Ishikawa (cell line): ENCODE measurements at regions not wholly inside any gene's neighbourhood (a gene's known extent, or its start where the extent isn't known, plus 50 kb on each side); places are given as distances from the start of the nearest gene placed in this dataset.

ENCODE experiments used
- CEBPB ChIP-seq: IDR thresholded peaks from 2 replicates; pipeline ENCODE4 v1.6.1; 2012
- CREB1 ChIP-seq: IDR thresholded peaks from 2 replicates; pipeline ENCODE4 v1.6.1; 2012; ENCODE audit warnings: low read depth
- EGR1 ChIP-seq: IDR thresholded peaks from 2 replicates; pipeline ENCODE4 v1.6.1; 2012
- EP300 ChIP-seq: IDR thresholded peaks from 2 replicates; pipeline ENCODE4 v1.6.1; 2012; ENCODE audit warnings: borderline replicate concordance
- FOXM1 ChIP-seq: IDR thresholded peaks from 2 replicates; pipeline ENCODE4 v1.6.1; 2012; ENCODE audit warnings: low read depth, borderline replicate concordance
- NFIC ChIP-seq: IDR thresholded peaks from 2 replicates; pipeline ENCODE4 v1.6.1; 2012
- RAD21 ChIP-seq: IDR thresholded peaks from 2 replicates; pipeline ENCODE4 v1.6.1; 2012; ENCODE audit warnings: low read depth
- TAF1 ChIP-seq: IDR thresholded peaks from 2 replicates; pipeline ENCODE4 v1.6.1; 2012; ENCODE audit warnings: low read depth, mild to moderate bottlenecking
- TCF12 ChIP-seq: IDR thresholded peaks from 2 replicates; pipeline ENCODE4 v1.6.1; 2012; ENCODE audit warnings: low read depth
- TEAD4 ChIP-seq: IDR thresholded peaks from 2 replicates; pipeline ENCODE4 v1.6.1; 2012
- YY1 ChIP-seq: IDR thresholded peaks from 2 replicates; pipeline ENCODE4 v1.6.1; 2012; ENCODE audit warnings: low read depth
- ZBTB7A ChIP-seq: IDR thresholded peaks from 2 replicates; pipeline ENCODE4 v1.6.1; 2012; ENCODE audit warnings: low read depth
- TF ChIP-seq, protein P1 (sequence below): IDR thresholded peaks from 2 replicates; pipeline ENCODE4 v1.6.1; 2012
- TF ChIP-seq, protein P2 (sequence below): IDR thresholded peaks from 2 replicates; pipeline ENCODE4 v1.6.1; 2012; ENCODE audit warnings: low read depth, mild to moderate bottlenecking
- TF ChIP-seq, protein P3 (sequence below): IDR thresholded peaks from 2 replicates; pipeline ENCODE4 v1.6.1; 2012

DNA sequence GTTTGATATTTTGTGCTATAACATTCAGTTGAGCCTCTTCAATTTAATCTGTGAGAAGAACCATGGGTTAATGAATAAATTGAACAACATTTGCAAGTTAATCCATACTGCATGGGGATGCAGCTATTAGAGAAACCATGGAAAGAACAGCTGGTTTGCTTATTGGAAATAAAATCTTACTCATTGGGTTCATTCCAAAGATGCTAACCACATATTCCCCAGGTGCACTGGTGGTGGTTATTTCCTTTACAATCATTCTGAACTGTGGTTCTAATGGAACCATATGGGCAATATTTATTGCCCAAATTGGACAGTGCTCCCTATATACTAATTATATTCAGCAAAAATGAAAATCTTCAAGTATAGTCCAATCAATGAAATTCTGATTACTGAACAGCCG is 1200.4 kb upstream of the CDH2 start:
- TF ChIP-seq, protein P1, sequence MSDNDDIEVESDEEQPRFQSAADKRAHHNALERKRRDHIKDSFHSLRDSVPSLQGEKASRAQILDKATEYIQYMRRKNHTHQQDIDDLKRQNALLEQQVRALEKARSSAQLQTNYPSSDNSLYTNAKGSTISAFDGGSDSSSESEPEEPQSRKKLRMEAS: no peak
- TF ChIP-seq TAF1: no peak
- TF ChIP-seq EP300: no peak
- no peak for TF ChIP-seq ZBTB7A
- TF ChIP-seq NFIC: no peak
- TF ChIP-seq RAD21: no peak
- TF ChIP-seq CEBPB: no peak
- TF ChIP-seq, protein P2, sequence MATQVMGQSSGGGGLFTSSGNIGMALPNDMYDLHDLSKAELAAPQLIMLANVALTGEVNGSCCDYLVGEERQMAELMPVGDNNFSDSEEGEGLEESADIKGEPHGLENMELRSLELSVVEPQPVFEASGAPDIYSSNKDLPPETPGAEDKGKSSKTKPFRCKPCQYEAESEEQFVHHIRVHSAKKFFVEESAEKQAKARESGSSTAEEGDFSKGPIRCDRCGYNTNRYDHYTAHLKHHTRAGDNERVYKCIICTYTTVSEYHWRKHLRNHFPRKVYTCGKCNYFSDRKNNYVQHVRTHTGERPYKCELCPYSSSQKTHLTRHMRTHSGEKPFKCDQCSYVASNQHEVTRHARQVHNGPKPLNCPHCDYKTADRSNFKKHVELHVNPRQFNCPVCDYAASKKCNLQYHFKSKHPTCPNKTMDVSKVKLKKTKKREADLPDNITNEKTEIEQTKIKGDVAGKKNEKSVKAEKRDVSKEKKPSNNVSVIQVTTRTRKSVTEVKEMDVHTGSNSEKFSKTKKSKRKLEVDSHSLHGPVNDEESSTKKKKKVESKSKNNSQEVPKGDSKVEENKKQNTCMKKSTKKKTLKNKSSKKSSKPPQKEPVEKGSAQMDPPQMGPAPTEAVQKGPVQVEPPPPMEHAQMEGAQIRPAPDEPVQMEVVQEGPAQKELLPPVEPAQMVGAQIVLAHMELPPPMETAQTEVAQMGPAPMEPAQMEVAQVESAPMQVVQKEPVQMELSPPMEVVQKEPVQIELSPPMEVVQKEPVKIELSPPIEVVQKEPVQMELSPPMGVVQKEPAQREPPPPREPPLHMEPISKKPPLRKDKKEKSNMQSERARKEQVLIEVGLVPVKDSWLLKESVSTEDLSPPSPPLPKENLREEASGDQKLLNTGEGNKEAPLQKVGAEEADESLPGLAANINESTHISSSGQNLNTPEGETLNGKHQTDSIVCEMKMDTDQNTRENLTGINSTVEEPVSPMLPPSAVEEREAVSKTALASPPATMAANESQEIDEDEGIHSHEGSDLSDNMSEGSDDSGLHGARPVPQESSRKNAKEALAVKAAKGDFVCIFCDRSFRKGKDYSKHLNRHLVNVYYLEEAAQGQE: no peak
- TF ChIP-seq YY1: no peak
- no peak for TF ChIP-seq EGR1
- no peak for TF ChIP-seq TCF12
- TF ChIP-seq FOXM1: no peak
- no peak for TF ChIP-seq TEAD4
- TF ChIP-seq CREB1: no peak
- TF ChIP-seq, protein P3, sequence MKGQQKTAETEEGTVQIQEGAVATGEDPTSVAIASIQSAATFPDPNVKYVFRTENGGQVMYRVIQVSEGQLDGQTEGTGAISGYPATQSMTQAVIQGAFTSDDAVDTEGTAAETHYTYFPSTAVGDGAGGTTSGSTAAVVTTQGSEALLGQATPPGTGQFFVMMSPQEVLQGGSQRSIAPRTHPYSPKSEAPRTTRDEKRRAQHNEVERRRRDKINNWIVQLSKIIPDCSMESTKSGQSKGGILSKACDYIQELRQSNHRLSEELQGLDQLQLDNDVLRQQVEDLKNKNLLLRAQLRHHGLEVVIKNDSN: no peak

DNA sequence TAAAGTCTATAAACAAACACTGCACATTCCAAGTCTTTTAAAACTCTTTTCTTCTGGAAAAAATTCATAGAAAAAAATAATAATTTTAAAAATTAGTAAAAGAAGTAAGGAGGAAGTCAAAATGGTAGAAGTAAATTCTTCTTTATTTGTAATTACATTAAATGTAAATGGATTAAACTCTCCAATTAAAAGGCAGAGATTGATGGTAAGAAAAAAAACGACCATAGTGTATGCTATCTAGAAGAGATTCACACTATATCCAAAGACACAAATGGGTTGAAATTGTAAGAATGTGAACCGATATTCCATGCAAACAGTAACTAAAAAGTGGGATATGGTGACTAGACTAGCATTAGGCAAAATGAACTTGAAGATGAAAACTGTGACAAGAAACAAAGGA is 1196.1 kb upstream of the CDH2 start:
- no peak for TF ChIP-seq TEAD4
- TF ChIP-seq CEBPB: no peak
- TF ChIP-seq NFIC: no peak
- no peak for TF ChIP-seq YY1
- TF ChIP-seq, protein P2: no peak
- TF ChIP-seq, protein P3: no peak
- TF ChIP-seq EP300: no peak
- no peak for TF ChIP-seq RAD21
- TF ChIP-seq ZBTB7A: no peak
- no peak for TF ChIP-seq FOXM1
- no peak for TF ChIP-seq CREB1

DNA sequence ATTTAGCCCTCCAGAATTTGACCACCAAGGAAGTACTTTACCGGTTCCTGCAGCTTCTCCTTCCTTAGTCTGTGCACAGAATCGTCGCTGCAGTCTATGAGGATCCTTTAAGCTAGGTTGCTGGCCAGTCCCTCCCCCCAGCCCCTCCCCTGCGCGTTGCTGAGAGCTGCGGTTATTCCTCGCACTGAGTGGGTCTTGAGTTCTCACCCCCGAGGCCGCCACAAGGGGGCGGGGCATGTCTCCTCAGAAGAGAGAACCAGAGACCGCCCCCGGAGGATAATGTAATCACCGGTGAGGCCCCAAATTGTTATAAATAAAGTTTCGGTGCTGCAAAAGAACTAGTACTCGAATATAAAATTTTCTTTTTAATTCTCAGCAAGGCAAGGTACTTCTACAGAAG is 1184.9 kb upstream of the CDH2 start:
- TF ChIP-seq ZBTB7A (no peak), TCF12 (no peak), TEAD4 (no peak), YY1 (no peak), CEBPB (no peak)
- TF ChIP-seq, protein P2: no peak
- TF ChIP-seq, protein P1: no peak

DNA sequence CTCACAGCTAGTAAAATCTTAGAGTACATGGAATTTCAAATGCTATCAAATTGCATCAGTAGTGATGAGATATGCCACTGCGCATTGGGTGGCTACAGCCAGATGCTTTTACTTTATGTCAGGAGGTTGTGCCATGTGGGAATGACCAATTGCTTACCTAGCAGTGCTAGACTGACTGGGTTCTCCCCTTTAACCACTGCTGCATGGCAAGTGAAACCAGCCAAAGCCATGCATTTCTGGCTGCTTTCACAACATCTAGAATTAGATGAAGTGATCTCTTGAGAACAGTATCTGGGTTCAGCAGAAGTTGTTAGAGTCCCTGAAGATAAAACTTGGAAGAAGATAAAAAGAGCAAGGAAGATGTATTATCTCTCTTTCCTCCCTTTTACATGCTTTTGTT is 1174.2 kb upstream of the CDH2 start:
- no peak for TF ChIP-seq FOXM1
- TF ChIP-seq, protein P2: no peak
- TF ChIP-seq CREB1: no peak
- TF ChIP-seq ZBTB7A: no peak
- TF ChIP-seq EP300: no peak
- TF ChIP-seq, protein P3: no peak
- no peak for TF ChIP-seq CEBPB
- TF ChIP-seq RAD21: no peak
- no peak for TF ChIP-seq TAF1
- TF ChIP-seq YY1: no peak
- TF ChIP-seq EGR1: no peak
